NCI-H2171 treated with DMSO at 0.1 percent for 48 hours (cell line): ENCODE measurements at regions not wholly inside any gene's neighbourhood (a gene's known extent, or its start where the extent isn't known, plus 50 kb on each side); places are given as distances from the start of the nearest gene placed in this dataset.

Experiments
- DNase-seq: peaks from one replicate; lab custom pipeline; 2025; lab: John Stamatoyannopoulos, UW

DNA sequence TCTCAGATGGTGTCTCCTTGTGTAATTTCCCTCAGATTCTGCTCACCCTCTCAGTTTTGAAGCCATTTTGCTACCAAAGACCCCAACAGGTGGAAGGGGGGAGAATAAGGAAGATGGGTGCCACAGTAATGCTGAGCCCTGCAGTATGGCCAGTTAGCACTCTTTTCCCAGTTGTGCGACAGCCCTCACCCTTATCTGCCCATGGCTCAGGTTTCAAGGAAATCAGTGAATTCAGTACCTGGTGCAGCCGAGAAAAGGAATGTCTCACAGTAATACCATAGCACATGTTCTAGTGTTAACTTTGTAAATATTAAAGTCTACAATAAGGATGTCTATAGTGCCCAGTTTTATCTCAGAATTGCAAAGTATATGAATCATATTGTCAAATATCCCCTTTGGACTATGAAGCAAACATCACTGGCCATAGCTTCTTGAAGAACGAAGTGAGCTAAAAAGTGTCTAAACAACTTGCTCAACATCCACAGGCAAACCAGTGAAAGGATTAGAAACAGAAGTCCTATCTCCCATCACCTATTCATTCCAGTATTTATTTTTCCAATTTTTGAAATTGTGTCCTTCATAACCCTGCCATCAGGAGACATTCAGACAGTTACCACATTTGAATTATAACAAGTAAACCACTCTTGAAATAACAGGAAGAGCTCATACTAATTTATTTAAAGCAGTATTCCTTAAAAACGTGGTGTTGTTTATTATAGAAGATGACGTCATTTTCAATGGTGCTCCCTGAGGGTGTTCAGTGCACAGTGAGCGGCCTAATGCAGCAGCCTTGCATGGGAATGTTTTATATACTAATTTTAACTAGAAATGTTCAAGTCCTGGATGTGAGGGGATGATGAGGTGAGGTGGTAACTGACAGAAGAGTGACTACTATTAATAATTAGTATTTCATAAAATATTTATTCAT, 366.2 kb downstream of the TFAP2A start:
- DNase-seq: no peak

DNA sequence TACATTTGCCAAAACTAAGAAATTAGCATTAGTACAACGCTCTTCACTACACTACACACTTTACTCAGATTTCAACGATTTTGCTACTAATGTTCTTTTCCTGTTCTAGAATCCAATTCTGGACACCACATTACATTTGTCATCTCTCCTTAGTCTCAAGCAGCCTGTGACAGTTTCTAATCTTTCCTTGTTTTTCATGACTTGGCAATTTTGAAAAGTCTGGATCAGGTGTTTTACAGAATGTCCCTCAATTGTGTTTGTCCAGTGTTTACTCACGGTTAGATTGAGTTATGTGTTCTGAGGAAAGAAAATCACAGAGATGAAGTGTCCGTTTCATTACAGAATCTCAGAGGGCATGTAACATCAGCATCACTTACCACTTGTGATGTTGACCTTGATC, 372.6 kb downstream of the TFAP2A start:
- DNase-seq: no peak

DNA sequence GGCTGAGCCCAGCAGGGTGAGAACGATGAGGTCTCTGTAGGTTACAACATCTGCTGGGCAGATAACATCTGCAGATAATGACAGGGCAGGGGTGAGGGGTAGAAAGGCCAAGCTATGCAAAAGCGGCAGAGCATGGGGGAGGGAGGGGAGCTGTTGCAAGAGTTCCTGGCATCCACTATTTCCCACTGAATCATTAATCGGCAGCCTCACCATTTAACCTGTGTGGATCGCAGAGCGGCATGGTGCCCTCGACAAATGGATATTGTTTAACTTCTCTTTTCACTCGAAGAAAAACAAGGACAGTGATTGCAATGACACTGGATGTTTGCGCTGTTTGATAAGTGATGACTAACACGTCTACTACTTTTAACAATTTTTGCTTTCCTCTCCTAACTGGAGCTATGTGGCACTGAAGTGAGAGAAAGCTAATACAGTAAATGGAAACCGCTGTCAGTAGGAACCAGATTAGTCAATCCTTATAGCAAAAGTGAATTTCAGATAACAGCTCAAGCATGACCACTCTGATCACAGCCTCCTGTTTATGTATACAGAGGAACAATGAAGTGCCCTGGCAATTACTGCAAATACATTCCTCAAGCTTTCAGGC, 381.5 kb downstream of the TFAP2A start:
- no peak for DNase-seq

DNA sequence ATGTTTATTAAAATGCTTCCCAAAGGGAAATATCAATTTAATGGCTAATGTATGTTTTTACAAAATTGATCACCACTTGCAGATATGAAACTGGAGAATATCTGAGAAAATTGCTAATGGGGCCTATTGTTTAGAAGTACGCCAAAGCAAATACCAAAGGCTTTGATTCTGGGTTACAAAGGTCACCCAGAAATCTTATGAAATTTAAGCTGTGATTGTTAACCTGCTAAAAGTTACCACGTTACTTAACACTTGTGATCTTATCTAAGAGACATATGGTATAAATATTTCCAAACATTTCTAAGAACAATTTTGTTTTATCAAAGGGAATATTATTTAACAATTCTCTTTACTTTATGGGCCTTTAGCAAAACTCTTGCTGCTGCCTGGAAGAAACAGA, 383.3 kb downstream of the TFAP2A start:
- DNase-seq: no peak

DNA sequence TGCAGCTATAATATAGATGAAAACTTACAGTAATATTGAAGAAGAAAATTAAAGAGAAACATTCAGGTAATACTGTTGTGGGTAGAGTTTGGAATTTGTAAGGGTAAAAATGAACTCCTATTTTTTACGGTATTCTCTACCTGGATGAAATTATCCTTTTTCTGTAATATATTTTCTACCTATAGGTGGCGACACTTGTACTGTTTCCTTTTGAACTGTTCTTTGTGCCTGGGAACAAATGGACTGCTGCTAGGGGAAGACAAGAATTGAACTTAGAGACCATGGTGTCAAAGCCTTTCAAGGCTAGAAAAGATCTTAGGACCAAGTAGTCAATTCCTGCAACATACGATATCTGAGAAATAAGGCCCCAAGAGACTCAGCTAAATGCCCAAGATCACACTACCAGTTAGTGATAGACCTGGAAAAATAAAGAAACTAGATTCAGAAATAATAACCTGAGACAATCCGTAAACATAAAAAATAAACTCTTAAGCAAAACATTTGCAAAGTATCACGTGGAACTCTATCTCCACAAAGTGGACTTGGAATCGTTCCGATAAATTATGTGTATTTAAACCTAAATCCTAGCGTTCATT, 383.8 kb downstream of the TFAP2A start:
- DNase-seq: no peak

DNA sequence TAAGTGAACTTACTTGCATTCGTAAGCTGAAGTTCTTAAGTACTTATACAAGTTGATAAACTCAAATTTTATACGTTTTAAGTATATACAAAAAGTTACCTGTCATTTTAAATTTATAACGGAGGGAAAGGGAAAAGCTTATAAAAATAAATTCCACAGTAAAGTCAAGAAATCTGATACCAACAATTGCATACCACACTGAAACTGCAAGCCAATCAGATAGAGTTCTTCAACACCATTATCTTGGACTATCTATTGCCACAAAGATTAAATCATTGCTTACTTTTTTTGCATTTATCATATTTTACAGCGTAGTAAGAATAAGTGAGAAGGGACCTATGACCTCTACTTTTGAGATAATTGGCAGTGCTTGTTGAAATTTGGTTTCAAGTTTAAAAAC, 386.7 kb downstream of the TFAP2A start:
- DNase-seq: no peak

DNA sequence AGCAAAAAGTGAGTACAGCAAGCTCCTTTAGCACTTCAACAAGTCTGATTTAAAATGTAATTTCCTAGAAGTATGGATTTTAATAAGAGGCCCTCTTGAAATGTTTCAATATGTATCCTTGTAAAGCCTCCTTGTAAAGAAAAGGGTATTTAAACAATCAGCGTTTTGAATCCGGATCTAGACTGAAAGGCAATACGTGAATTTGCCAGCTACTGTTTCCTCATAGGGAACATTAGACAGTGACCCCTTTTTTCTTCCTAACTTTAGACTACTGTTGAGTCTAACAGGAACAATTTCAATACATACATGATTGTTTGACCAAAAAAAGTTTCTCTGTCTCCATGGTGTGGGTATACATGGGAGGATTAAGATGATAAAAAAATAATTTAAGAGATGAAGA, 395.0 kb downstream of the TFAP2A start:
- no peak for DNase-seq

DNA sequence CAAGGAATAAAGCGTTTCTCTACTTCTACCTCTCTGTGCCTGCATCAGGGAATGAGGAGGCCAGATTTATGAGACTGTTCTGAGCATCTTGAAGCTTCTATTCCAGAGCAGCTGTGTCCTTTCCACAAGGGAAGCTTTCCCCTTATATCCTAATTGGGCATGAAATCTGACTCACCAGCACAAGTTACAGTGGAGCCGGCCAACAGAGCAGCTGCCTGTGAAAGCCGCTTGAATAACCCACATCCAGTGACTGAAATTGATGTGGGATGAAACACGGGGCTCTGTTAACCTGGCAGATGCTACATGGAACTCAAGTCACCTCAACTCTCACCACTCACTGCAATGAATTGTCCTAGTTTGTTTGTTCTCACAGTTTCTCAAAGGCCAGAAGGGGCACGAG, 400.3 kb downstream of the TFAP2A start:
- DNase-seq: no peak

DNA sequence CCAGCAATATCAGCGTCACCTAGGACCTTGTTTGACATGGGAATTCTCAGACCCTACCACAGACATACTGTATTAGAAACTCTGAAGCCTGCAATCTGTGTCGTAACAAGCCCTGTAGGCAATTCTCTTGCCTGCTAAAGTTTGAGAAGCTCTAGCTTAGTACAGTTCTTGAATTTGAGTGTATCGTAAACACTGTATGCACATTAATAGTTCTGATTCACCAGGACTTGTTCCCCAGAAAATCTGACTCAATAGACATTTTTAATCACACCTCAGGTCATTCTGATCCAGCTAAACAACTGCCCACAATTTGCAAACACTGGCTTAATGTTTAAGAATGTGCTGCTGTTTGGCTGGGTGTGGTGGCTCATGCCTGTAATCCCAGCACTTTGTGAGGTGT, 414.3 kb downstream of the TFAP2A start:
- DNase-seq: no peak

DNA sequence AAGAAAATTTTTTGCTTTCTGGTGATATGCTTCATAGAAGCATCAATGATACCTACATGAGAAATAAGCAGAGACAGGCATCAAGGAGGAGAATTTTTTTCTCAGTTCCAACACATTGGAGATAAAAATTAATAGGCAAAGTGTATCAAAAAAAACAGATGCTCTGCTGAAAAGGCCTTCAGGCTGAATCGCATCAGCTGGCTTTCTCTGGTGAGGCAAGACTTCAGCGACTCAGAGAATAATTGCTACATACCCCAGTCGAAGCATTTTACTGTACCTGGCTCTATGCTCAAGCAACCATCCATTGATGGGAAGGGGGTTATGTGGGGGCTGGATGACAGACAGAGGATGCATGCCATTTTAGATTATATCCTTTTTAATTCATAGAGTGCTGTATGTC, 415.1 kb downstream of the TFAP2A start:
- DNase-seq: no peak

DNA sequence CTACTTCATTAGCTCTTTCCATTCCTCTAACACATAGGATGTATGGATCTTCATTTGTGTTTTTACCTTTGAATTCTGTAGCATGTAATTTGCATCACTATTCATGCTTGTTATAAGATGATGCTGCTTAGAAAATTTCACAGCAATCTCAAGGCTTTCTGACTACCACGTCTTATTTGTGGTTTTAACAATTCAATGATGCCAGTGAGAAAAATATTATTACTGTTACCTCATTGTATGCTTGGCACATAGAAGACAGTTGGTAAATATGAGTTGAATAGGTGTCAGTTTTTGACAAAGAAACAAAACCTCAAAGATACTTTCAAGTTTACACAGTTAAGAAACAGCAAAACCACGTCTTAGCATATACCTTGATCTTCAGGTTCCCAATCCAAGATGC, 428.6 kb downstream of the TFAP2A start:
- no peak for DNase-seq

DNA sequence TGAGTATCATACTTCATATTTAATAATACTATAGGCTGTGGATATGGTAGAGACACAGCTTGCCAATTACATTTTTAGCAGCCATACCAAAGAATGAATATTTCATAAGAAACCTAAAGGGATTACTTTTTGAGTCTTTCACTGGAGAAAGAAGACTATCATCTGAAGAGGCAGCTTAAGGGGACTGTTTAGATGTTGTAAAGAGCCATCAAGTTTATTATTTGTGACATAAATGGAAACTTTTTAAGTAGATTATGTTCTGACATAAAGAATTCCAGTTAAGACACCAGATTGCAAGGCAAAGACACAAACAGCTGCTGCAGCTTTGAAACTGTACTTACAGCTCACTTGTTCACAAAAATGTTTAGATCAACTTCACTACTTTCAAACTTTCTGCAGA, 429.4 kb downstream of the TFAP2A start:
- DNase-seq: no peak

DNA sequence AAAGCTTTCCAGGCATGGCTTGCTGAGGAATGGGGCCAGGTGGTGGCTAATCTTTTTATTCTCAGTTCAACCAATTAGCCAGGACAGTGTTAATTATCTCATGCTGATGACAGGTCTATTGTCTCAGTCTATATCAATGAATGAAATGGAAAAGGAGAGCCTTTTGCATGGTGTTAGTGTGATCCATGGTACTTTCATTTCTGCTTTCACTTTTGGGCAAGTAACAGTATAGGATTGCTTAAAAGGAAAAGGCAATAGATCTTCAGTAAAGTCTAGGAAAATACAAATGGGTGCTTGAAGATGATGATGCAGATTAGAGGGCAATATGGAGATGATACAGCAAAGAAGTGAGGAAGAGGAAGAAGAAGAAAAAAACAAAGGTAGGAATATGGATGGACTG, 430.3 kb downstream of the TFAP2A start:
- no peak for DNase-seq

DNA sequence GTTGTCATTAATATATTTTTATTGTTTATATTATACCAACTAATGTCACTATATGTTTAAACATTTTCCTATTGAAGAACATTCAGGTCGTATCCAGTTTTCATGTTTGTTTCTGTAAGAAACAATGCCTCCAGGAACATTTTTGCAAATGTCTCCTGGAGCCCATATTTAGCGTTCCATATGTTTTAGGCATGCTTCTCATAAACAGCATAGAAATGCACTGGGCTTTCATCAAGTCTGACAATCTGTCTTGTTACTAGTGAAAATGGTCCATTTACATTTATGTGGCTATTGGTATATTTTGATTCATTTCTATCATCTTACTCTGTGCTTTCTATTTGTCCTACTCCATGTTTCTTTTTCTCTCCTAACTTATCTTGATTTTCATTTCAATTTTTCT, 431.7 kb downstream of the TFAP2A start:
- DNase-seq: no peak

DNA sequence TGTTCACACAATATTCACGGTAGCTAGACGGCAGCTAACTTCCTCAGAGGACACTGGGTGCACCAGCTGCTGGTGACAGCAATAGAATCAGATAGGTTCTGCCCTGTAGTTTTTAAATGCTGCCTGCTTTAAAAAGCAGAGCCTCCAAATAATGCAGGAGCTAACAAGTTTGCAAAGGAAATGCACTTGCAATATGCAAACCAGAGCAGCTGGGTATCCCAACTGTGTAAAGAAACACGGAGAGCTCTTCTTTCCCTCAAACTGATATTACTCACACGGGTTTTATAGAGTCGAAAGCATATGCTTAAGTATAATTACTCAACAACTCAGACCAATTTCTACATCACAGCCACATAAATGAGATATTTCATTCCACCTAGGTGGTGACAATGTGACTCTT, 432.7 kb downstream of the TFAP2A start:
- no peak for DNase-seq

DNA sequence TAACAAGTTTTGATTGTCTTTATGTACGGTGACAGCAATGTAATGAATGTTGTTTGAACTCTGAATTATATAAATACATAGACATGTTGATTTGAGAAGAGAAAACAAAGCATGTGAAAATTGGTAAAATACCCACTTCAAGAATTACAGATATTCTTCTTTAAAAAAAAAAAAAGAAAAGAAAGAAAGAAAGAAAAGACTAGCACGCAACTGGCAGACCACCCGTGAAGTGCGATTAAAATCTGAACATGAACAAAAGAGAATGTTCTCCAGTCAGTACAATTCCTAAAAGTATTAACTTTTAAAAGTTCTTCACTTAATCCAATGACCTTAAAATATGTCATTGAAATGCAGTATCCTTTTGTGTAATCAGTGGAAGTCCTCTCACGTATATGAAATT, 434.9 kb downstream of the TFAP2A start:
- DNase-seq: no peak

DNA sequence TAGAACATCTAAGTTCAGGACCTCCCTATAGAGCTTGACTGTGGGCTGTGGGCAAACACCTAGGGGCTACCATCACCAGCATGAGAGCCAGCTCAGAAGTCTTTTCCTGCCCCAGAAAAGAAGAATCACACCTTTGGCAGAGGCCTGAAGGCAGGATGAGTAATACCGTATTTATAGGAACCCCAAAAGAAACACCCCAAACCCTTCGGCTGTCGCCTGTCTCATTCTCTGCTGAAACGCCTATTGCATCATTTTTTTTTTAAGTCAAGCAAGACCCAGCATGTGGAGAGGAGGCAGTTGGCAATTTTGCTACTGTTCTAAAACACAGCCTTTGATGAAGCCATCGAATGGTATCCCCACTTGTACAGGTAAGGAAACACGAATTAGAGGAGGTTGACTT, 436.4 kb downstream of the TFAP2A start:
- no peak for DNase-seq

DNA sequence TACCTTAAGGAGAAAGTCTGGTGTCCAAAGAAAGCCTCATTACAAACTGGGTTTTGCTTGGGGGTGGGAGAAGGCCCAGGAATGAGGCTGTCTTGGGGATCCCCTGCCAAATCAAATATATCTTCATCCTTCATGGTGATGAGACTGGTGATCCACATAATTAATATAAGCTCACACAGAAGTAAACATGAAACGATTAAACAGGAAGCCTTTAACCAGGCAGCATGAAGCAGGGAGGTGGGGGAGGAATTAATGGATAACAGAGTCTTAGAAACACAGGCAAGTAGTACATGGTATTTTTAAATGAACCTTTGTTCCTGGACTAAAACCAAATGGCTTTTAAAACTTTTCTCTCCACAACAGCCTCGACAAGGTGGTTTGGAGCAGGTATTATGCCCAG, 437.5 kb downstream of the TFAP2A start:
- DNase-seq: no peak

DNA sequence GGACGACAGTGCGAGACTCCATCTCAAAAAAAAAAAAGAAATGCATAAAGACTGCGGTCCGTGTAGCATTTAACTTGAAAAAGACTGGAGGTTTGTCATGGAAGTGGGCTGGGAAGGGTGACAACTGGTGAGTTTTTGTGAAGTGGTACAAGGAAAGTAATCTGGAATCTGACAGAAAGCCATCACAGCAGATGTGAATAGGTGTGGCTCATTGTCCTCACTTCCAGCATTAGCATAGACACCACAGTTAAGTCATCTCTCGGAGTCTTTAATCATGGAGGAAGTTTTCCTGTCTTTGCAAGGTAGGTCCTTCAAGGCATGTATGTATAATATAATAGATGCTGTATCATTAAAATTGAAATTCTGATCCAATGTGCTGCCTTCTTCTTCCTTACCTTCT, 453.2 kb downstream of the TFAP2A start:
- no peak for DNase-seq

DNA sequence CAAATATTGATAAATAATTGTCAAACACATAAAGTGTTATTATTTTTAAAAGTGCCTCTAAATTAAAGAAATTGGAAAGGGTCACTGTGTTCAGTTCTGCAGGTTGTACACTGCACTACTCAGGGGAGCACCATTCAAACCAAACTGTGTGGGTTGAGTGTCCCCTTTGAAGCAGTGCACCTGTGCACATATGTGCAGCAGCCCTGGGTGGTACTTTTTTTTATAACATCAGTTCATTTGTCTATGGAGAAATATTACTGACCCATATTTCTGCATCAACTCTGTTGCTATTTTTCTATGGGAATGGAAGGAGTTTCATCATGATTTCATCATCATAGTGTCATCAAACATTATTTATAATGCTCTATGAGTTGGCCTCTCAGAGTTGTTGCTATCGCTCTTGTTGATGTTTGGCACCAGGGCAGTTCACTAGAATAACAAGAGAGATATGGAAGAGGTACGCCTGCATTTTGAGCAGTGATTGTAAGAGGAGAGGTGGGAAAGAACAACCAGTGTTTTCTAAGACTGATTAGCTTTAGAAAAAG, 457.6 kb downstream of the TFAP2A start:
- no peak for DNase-seq

DNA sequence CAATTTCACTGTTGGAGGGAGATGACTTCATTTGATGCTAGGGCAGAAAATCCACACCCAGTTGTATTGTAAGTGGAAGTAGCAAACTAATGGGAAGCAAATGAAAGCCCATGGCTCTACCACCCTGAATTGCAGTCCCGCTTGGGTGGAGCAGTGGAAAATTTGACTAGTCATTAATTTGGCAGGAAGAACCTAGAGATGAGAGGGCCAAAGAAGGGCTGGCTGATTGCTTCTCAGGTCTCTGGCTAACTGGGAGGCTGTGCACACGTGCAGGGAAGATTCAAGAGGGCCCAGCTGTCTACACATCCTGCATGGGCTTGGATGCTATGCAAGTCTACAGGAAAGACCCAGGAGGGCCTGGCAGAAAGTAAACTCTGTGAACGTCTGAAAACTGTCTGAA, 466.2 kb downstream of the TFAP2A start:
- DNase-seq: no peak

DNA sequence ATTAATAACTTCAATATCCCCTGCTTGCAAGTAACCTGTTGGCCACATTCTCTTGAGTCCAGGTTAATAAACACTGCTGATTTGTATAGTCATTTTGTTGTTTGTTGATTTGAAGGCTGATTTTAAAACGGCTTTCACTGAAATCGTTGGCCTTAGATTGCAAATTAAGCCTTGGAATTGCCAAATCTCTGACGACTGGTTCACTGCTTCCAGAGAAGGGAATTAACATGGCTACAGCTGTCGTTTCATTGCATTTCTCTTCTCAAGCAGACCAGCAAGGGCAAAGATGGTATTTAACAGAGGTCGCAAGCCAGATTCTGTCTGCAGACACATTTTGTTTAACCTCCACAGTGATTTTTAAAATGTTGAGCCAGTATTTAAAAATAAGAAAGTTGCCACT, 470.9 kb downstream of the TFAP2A start:
- no peak for DNase-seq

DNA sequence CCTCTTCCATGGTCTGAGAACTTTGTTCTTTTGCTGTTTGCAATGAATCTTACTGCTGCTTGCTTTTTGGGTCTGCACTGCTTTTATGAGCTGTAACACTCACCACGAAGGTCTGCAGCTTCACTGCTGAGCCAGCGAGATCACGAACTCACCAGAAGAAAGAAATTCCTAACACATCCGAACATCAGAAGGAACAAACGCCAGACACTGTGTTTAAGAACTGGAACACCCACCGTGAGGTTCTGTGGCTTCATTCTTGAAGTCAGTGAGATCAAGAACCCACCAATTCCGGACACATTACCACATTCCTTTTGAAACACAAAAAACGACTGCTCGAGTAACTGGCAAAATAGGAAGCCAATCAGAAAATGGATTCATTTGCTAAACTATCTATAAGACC, 471.8 kb downstream of the TFAP2A start:
- no peak for DNase-seq
